Myocyte (in vitro differentiated cells): ENCODE measurements at regions not wholly inside any gene's neighbourhood (a gene's known extent, or its start where the extent isn't known, plus 50 kb on each side); places are given as distances from the start of the nearest gene placed in this dataset.
A peak's percentile ranks its signal among the peaks of the same experiment; 100 is the strongest.
"Not testable (repeated sequence)": the region's sequence is repeated elsewhere in the genome, so short reads cannot be mapped to it uniquely, and the experiment has no call there.

ENCODE experiments used
- DNase-seq: peaks from one replicate; pipeline ENCODE4 v3.0.0-alpha.2; 2012; ENCODE audit warnings: low read depth

- DNase-seq = peak; percentile 70
Measured at GRCh38 chr5:109630093-109630492, 59.6 kb upstream of the MAN2A1 start.

GRCh38 chr5:109628591-109628990 is 61.1 kb upstream of the MAN2A1 start:
- DNase-seq = no peak

- DNase-seq = not testable (repeated sequence)
Measured at GRCh38 chr5:109621266-109621665, 68.5 kb upstream of the MAN2A1 start.

- DNase-seq = no peak
Measured at GRCh38 chr5:109620651-109621050, 69.1 kb upstream of the MAN2A1 start.

- no peak for DNase-seq
Measured at GRCh38 chr5:109619606-109620005, 70.1 kb upstream of the MAN2A1 start.

GRCh38 chr5:109619021-109619460 is 70.7 kb upstream of the MAN2A1 start:
- no peak for DNase-seq

- DNase-seq = no peak
Measured at GRCh38 chr5:109614981-109615380, 74.7 kb upstream of the MAN2A1 start.

- no peak for DNase-seq
Measured at GRCh38 chr5:109614301-109614700, 75.4 kb upstream of the MAN2A1 start.

- DNase-seq = no peak
Measured at GRCh38 chr5:109612278-109612905, 77.3 kb upstream of the MAN2A1 start.

GRCh38 chr5:109611505-109611904 is 78.2 kb upstream of the MAN2A1 start:
- DNase-seq = no peak

GRCh38 chr5:109611061-109611460 is 78.7 kb upstream of the MAN2A1 start:
- DNase-seq = no peak

GRCh38 chr5:109610581-109610980 is 79.1 kb upstream of the MAN2A1 start:
- DNase-seq = no peak

GRCh38 chr5:109605207-109605730 is 84.5 kb upstream of the MAN2A1 start:
- DNase-seq = no peak

GRCh38 chr5:109604758-109605157 is 85.0 kb upstream of the MAN2A1 start:
- DNase-seq = no peak

- DNase-seq = no peak
Measured at GRCh38 chr5:109601736-109602135, 88.0 kb upstream of the MAN2A1 start.

- no peak for DNase-seq
Measured at GRCh38 chr5:109597893-109598292, 91.8 kb upstream of the MAN2A1 start.

GRCh38 chr5:109594217-109594616 is 95.5 kb upstream of the MAN2A1 start:
- DNase-seq = no peak

- DNase-seq = no peak
Measured at GRCh38 chr5:109590799-109591198, 98.9 kb upstream of the MAN2A1 start.

GRCh38 chr5:109589986-109590385 is 99.7 kb upstream of the MAN2A1 start:
- peak; percentile 40 for DNase-seq

GRCh38 chr5:109589239-109589638 is 100.5 kb upstream of the MAN2A1 start:
- DNase-seq = no peak

GRCh38 chr5:109588281-109589035 is 101.3 kb upstream of the MAN2A1 start:
- DNase-seq = no peak

- peak; percentile 24 for DNase-seq
Measured at GRCh38 chr5:109584986-109585599, 104.6 kb upstream of the MAN2A1 start.
